K562 (cell line): ENCODE measurements at regions not wholly inside any gene's neighbourhood (a gene's known extent, or its start where the extent isn't known, plus 50 kb on each side); places are given as distances from the start of the nearest gene placed in this dataset.

ENCODE experiments used
- ATAC-seq: fragments of 200-7000 bp; cut with Tn5 transposase; 3 replicates; pipeline ENCODE4 v1.9.1; 2020; ENCODE audit warnings: moderate library complexity
- BruUV-seq: library from RNA; stranded (reverse); fragments of 400-500 nt; replicated peaks from 2 replicates; lab custom pipeline; 2021; lab: Mats Ljungman, UMichigan
- CTCF ChIA-PET: fragments of 300-600 bp; formaldehyde crosslinking; extraction: SDS; loops from one replicate; lab custom pipeline; 2021; ENCODE audit warnings: low intra/inter-chr PET ratio; lab: Yijun Ruan, JAX
- POLR2A ChIA-PET: fragments of 300-600, 350-650 bp; sonication (Branson Sonifier 250); formaldehyde crosslinking; extraction: SDS; loops from one replicate; lab custom pipeline; 2021; ENCODE audit warnings: antibody characterized with exemption, inconsistent platforms; lab: Yijun Ruan, JAX
- DNase-seq, 4 experiments: peaks; one replicate each; pipeline versions ENCODE4 v3.0.0 to v3.0.0-alpha.2; 2011 to 2018; ENCODE audit warnings: low spot score in 3 of 4, mixed read lengths in 3 of 4; ENCODE audit errors: extremely low read depth in 1 of 4
- FAIRE-seq: peaks from 2 replicates; lab custom pipeline; 2011; peaks lifted over from hg19 to GRCh38; lab: Jason Lieb, UNC
- H2AFZ ChIP-seq: 2 replicates; pipeline ENCODE4 v1.6.0; 2011; ENCODE audit warnings: low read depth, low read length, control low read depth, inconsistent platforms
- H3K27ac ChIP-seq: fragments of 200-600 bp; 3 replicates; pipeline ENCODE4 v1.8.0; 2011; ENCODE audit warnings: low read depth, mild to moderate bottlenecking, control low read depth, inconsistent platforms, low read length, moderate library complexity, mixed read lengths; ENCODE audit errors: extremely low read depth
- H3K27me3 ChIP-seq, 2 experiments: fragments of 300-600 bp in 1 of 2; 2 replicates in 1 of 2; 3 replicates in 1 of 2; pipeline versions ENCODE4 v1.6.0 to v1.8.0; 2011; ENCODE audit warnings: inconsistent platforms in 2 of 2, low read length in 2 of 2, mild to moderate bottlenecking in 1 of 2, mixed read lengths in 1 of 2, moderate library complexity in 1 of 2; ENCODE audit not compliant: control insufficient read depth in 2 of 2, insufficient read depth in 2 of 2
- H3K36me3 ChIP-seq: fragments of 300-600 bp; 3 replicates; pipeline ENCODE4 v1.8.0; 2011; ENCODE audit warnings: mild to moderate bottlenecking, low read length, inconsistent platforms; ENCODE audit not compliant: control insufficient read depth, insufficient read depth
- H3K4me1 ChIP-seq, 2 experiments: fragments of 200-600 bp in 1 of 2; replicated peaks in 1 of 2; 2 replicates in 1 of 2; 3 replicates in 1 of 2; pipeline versions ENCODE4 v1.5.1 to v1.8.0; 2011; ENCODE audit warnings: inconsistent platforms in 2 of 2, low read length in 2 of 2, mild to moderate bottlenecking in 1 of 2, mixed read lengths in 1 of 2, moderate library complexity in 1 of 2; ENCODE audit not compliant: control insufficient read depth in 2 of 2, insufficient read depth in 2 of 2
- H3K4me2 ChIP-seq: 2 replicates; pipeline ENCODE4 v1.6.1; 2011; ENCODE audit warnings: low read length, control low read depth, inconsistent platforms, mixed read lengths; ENCODE audit not compliant: insufficient read depth
- H3K4me3 ChIP-seq: fragments of 200-600 bp; sonication (generic), shearing (Covaris generic); 2 replicates; pipeline ENCODE4 v1.5.1; 2016; ENCODE audit warnings: control low read depth, inconsistent platforms
- H3K79me2 ChIP-seq: fragments of 200-600 bp; 3 replicates; pipeline ENCODE4 v1.8.0; 2011; ENCODE audit warnings: low read length, inconsistent platforms; ENCODE audit not compliant: control insufficient read depth, insufficient read depth
- H3K9ac ChIP-seq, 2 experiments: 2 replicates each; pipeline versions ENCODE4 v1.6.0 to v1.6.1; 2011; ENCODE audit warnings: low read depth in 2 of 2, low read length in 2 of 2, control low read depth in 1 of 2, inconsistent platforms in 1 of 2, mild to moderate bottlenecking in 1 of 2, mixed read lengths in 1 of 2; ENCODE audit not compliant: insufficient read depth in 1 of 2
- H3K9me1 ChIP-seq: one replicate; pipeline ENCODE4 v1.6.0; 2011; ENCODE audit warnings: inconsistent platforms, mild to moderate bottlenecking, low read length, moderate library complexity; ENCODE audit not compliant: control insufficient read depth, insufficient read depth
- H3K9me3 ChIP-seq: replicated peaks from 2 replicates; pipeline ENCODE4 v1.5.1; 2011; ENCODE audit warnings: low read depth, low read length, inconsistent platforms; ENCODE audit not compliant: control insufficient read depth, insufficient read depth
- H4K20me1 ChIP-seq: replicated peaks from 2 replicates; pipeline ENCODE4 v1.6.1; 2011; ENCODE audit warnings: low read length, inconsistent platforms, mixed read lengths; ENCODE audit not compliant: control insufficient read depth, insufficient read depth
- ARID1B ChIP-seq: fragments of 450-650 bp; IDR thresholded peaks from 2 replicates; pipeline ENCODE4 v1.6.1; 2016; ENCODE audit warnings: antibody characterized with exemption, mild to moderate bottlenecking, inconsistent platforms
- CHD2 ChIP-seq: IDR thresholded peaks from 2 replicates; pipeline ENCODE4 v1.6.1; 2011; ENCODE audit warnings: low read depth, low read length
- CREB3 ChIP-seq: fragments of 450-650 bp; conservative IDR thresholded peaks from 2 replicates; pipeline ENCODE4 v1.6.1; 2016; ENCODE audit warnings: missing genetic modification characterization, low read depth, mild to moderate bottlenecking, missing compliant biosample characterization, moderate library complexity
- FOXA3 ChIP-seq, 2 experiments: fragments of 450-650 bp in 1 of 2; sonication (generic) in 1 of 2; formaldehyde crosslinking; IDR thresholded peaks in 1 of 2; conservative IDR thresholded peaks in 1 of 2; 2 replicates each; pipeline versions ENCODE4 v1.4.0 to v1.8.0; 2020 to 2022; ENCODE audit warnings: mild to moderate bottlenecking in 2 of 2, missing genetic modification reagents in 1 of 2
- GABPB1 ChIP-seq: sonication (generic); formaldehyde crosslinking; IDR thresholded peaks from 2 replicates; pipeline ENCODE4 v1.8.0; 2022; ENCODE audit warnings: mild to moderate bottlenecking, missing genetic modification reagents
- VEZF1 ChIP-seq: fragments of 200-800 bp; sonication (Bioruptor generic); IDR thresholded peaks from 2 replicates; pipeline ENCODE4 v1.6.1; 2017; ENCODE audit warnings: missing genetic modification characterization, missing compliant biosample characterization
- ZNF134 ChIP-seq: fragments of 250-450 bp; sonication (Bioruptor Pico); conservative IDR thresholded peaks from 2 replicates; pipeline ENCODE4 v1.4.0; 2020
- WGBS: fragments of 100-300 bp; shearing (Covaris generic); methylation state at CpG from one replicate; pipeline ENCODE4 v1.1.6; 2016; ENCODE audit warnings: low coverage, mixed read lengths; ENCODE audit not compliant: insufficient coverage; ENCODE audit errors: missing lambda C conversion rate; 5-methylcytosine and 5-hydroxymethylcytosine counted together
- in situ Hi-C: fragments of 300-500 bp; cut with MboI; formaldehyde crosslinking; loops from 4 replicates; pipeline ENCODE4 v1.15.0; 2018; ENCODE audit warnings: inconsistent platforms, mixed read lengths
- intact Hi-C: fragments of 100-400 bp; cut with micrococcal nuclease; formaldehyde crosslinking; loops from 2 replicates; pipeline ENCODE4 v1.14.2; 2022

- BruUV-seq: no TSS peak
- 75% methylated on average over 1 of the region's 1 CpG for WGBS
- no peaks in the 10 kb centered on the region for H3K9me3 ChIP-seq
- CTCF ChIA-PET: no interaction called here
- DNase-seq: no peak
- no peak overlapping the region for H3K4me3 ChIP-seq
- H3K9ac ChIP-seq: no peak overlapping the region
- H3K27ac ChIP-seq: no peak overlapping the region
- POLR2A ChIA-PET: interaction anchor here (0.8 kb wide), 1 partner anchor 124 kb away, joined by 3 read pairs; no protein-coding TSS in a partner anchor
- H3K4me2 ChIP-seq: no peak overlapping the region
- TF ChIP-seq CHD2 (no peak), CREB3 (no peak), ARID1B (no peak), VEZF1 (CRISPR knock-in tag) (no peak), GABPB1 (CRISPR knock-in tag) (no peak), ZNF134 (no peak), FOXA3 (CRISPR knock-in tag; conservative IDR thresholded peaks at IDR 0.05 in 1 of 2, IDR thresholded peaks at IDR 0.05 in 1 of 2) (no peak)
- TF ChIP-seq, all 486 proteins: peak for 0
- intact Hi-C loops (no loop called here), in situ Hi-C loops (no loop called here)
- no peak overlapping the region for H2AFZ ChIP-seq
- H3K36me3 ChIP-seq: no peaks in the 10 kb centered on the region
- peaks cover 0 to 2% of the 10 kb centered on the region in 2 experiments; a peak in 2 of 5 replicates for H3K4me1 ChIP-seq
- H3K79me2 ChIP-seq: no peaks in the 10 kb centered on the region
- ATAC-seq (no peak), FAIRE-seq (no peak)
- peaks cover 0 to 6% of the 10 kb centered on the region in 2 experiments; a peak in 2 of 5 replicates for H3K27me3 ChIP-seq
- no peaks in the 10 kb centered on the region for H3K9me1 ChIP-seq
- H4K20me1 ChIP-seq: no peaks in the 10 kb centered on the region
Measured at GRCh38 chr9:87378676-87379075, 119.0 kb upstream of the DAPK1 start.
